Endometrium (tissue), 2 donors: ENCODE measurements at regions not wholly inside any gene's neighbourhood (a gene's known extent, or its start where the extent isn't known, plus 50 kb on each side); places are given as distances from the start of the nearest gene placed in this dataset.
A peak's percentile ranks its signal among the peaks of the same experiment; 100 is the strongest.
"Not testable (repeated sequence)": the region's sequence is repeated elsewhere in the genome, so short reads cannot be mapped to it uniquely, and the experiment has no call there.

Source experiments
- FAIRE-seq: peaks from 2 replicates; lab custom pipeline; 2012; peaks lifted over from hg19 to GRCh38; lab: Jason Lieb, UNC
- donor health status: control.
- donor health status: control.

DNA sequence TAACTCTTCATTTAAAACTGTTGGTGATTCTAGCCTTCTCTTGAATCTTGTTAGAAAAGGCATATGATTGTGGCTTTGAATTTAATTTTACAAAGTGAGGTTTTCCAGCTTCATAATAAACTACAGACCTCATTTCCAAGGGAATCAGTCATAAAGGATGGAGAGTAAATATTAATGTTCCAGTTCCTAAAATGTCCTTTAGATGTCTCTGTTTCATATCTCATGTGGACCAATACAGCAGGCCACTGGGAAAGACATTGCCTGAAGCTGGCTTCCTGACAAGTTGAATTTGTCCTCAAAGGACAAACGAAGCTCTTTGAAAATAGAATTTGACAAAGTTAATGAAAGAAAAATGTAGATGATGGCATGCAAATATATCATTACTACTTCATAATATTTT lies 125.4 kb downstream of the ZNF330 start:
- peak; percentile 91 for FAIRE-seq

DNA sequence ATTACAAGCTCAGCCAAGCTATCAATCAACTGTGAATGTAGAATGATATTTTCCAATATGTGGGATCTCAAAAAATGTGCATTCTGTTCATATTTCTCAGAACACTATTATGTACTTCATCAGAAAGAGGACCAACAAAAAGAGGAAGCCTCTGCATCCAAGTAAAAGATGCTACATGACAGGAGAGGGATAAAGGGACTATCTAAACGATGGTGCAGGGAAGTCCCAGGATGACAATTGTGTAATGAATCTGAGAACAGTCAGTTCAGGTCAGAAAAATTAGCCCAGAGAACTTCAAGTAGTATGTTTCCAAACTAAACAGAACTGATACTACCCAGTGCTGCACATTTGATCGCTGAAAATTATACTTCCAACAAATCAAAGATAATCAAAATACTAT lies 127.0 kb downstream of the ZNF330 start:
- FAIRE-seq: no peak

DNA sequence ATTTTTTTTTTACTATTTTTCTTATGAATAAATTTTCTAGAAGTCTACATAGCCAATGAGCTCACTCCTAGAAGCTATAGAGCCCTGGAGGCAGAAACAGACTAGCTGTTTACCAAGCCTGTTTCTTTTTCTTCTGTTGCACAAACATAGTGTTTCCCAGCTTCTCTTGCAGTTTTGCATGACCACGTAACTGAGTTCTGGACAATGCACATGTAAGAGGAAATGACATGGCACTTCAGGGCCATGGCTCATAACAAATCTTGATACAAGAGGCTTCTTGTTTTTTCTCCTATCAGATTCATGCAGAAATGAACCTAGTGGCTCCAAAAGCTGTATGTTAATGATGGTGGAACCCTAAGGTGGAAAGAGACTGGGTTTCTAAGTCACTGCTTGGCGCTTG lies 127.4 kb downstream of the ZNF330 start:
- no peak for FAIRE-seq

DNA sequence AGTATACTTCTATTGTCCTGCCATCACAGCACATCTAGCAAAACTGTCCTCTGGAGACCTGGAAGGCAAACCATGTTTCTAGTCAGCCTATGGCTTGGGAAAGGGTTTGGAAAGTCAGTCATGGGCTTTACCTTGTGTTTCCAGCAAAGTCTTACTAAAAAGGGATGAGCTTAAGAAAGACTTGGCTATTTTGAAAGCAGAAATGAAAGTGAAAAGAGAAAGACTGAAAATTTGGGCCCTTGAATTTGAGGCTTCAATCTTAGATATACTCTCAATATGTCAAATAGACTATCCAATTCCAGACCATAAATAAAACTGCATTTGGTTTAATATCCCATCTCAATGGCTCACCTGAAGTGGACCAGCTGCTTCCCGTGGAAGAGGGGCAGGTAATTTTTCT lies 127.9 kb downstream of the ZNF330 start:
- FAIRE-seq: no peak

DNA sequence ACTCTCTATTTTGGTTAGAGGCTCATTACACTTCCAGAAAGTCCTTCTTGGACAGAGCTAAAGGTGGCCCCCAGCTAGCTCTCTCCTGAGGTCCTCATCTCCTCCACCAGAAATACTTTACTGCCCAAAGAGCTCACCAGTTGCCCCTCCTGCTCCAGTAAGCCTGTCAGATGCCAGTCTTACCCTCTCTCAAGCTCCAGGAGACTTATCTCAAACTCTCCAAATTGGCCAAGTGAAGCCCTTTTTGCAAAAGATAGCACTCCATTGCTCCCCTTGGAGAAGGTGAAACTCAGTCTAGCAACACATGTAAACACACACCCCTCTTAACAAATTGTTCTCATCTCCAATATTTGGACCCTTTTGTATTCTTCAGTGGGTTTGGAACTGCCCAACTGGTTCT lies 128.5 kb downstream of the ZNF330 start:
- no peak for FAIRE-seq

DNA sequence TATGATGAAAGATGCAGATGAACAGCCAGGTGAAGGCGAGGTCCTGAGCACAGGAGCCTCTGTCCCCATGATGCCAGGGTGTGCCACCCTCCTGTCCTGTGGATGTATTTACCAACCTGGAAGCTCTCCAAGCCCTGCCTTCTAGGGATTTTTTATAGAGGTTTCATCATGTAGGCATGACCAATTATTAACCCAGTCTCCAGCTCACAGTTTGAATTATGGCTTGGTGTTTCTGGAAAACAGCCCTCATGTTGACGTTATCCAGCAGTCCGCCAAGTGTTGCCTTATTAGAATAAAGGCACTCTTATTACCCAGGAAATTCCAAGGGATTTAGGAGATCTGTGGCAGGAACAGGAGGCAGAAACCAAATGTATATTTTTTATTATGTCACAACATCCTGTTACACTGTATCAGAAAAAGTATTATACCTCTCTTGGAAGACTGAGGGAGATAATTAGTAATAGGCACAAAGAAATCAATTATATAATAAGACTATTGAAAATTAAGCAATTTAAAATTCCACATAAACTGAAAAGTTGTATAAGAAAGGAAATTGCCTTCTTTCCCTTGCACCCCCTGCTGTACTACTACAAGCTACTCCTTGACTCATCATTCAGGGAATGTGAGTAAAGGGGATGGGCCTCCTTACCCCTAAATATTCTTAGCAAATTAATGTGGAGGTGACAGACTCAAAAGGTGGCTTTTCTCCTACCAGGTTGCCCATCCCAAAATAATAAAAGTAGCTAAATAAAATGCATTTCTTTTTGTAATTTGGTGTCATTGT lies 129.6 kb downstream of the ZNF330 start:
- FAIRE-seq: no peak

DNA sequence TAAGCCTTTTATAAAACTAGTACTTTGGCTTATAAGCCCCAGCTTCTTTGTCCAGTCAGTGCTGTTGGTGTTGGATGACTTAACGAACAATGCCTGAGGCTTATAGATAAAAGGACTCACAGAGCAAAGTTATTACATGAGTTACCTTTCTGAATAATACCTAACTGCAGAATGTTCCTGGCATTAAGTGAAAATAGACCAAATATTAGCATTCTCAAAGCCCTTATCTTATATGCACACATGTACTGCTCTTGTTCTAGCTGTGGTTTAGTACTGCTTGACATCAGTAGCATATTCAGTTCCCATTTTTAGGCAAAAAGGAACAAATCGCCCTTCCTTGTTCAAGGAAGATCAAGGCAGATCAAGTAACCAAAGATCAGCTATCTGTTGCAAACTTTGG lies 131.6 kb downstream of the ZNF330 start:
- no peak for FAIRE-seq

DNA sequence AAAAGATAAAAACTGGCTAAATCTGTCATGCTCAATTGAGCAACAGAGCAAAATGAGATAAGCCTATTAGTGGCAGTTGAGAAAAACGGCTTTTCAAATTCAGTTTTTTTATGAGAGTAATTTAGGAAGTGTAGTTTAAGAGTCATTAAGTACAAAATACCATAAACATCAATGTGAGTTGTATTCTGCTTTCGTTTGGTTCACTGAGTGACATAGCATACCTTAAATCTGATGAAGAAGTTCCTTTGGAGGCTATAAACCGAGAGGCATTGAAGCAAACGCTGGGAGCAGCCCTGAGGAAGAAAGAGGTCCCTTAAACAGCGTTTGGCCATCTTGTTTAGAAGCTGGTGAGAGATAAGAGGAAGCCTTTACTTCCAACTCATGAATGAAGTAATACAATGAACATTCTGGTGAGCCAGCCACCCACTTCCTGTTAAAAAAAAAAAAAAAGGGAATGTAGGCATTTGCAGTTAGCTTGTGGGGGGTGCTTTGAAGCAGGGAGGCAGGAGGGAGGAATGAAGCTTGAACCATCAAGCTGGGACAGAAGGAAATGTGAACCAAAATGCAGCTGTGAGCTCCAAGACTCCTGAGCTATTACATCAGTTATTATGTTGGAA lies 132.3 kb downstream of the ZNF330 start:
- FAIRE-seq: no peak

DNA sequence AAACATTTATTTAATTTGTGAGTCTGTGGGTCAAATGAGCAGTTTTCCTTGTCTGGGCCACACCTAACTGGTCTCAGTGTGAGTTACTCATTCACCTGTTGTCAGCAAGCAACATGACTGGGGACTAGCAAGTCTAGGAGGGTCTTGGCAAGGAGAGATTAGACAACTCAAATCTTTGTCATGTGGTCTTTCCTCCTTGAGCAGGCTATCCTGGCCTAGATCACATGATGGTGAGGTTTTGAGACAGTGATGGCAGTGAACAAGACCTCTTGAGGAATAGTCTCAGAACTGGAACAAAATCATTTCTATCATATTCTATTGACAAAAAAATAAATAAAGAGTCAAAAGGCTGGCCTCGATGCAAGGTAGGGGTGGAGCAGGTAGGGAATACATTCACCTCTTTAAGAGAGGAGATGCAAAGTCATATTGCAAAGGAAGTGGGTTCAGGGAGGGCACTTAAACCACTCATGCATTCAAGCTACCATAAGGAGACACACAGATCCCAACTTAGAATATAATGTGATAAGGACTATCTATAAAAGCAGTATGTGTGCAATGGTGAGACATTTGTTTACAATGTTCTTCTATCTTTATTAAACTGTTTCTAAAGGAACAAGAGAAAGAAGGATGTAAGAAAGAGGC lies 135.7 kb downstream of the ZNF330 start:
- FAIRE-seq: no peak

DNA sequence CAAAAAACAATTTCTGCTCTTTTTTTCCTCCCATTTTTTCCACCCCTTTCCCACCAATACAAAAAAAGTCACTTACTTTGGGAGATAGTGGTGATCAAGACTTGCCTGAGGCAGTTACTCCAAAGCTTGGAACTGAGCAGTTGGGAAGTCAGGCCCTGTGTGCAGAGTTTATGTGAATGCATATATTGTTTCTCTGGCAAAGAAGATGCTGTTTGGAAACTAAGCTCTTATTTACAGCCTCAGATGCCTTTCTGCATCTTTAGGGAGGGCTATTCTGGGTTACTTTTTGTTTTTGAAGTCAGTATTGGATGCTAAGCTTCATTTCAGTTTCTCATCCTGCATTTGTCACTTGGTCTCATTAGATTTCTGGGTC lies 136.3 kb downstream of the ZNF330 start:
- no peak for FAIRE-seq

DNA sequence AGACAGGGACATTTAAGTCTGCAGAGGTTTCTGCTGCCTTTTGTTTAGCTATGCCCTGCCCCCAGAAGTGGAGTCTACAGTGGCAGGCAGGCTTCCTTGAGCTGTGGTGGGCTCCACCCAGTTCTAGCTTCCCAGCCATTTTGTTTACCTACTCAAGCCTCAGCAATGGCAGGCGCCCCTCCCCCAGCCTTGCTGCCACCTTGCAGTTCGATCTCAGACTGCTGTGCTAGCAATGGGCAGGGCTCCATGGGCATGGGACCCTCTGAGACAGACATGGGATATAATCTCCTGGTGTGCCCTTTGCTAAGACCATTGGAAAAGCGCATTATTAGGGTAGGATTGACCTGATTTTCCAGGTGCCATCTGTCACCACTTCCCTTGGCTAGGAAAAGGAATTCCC lies 147.5 kb downstream of the ZNF330 start:
- FAIRE-seq: not testable (repeated sequence)

DNA sequence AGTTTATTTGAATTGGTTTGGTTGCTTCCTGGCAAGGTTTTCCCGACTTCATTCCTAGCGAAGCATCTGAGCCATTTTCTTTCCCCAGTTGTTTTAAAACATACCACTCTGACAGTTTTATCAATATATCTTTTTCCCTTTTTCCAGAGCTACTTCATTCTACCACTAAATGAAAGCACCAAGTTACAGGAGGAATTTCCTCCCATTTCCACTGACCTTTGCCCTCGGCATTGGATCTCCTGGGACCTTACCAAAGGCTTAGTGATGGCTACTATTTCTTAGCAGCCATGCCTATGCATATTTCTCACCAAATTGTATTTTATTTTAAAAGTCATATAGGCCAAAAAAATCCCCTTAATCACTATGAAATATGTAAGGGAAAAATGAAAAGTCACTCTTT lies 150.5 kb downstream of the ZNF330 start:
- no peak for FAIRE-seq

DNA sequence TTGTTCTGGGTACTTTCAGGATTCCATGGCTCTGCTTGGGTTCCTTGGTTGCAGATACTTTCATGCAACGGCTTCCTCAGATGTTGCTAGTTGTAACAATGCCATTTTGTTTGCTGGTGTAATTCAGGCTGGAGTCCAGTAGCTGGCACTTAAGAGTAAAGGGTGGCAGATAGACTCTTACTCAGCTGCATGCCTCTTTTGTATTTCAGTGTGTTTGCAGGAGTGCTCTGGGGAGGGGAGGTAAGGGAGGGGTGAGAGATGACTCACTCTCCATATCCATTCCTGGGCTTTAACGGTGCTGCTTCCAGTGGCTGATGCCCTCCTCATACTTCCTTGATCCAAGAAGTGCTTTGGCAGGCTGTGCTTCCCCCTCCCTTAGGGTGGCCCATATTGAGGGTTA lies 155.2 kb downstream of the ZNF330 start:
- no peak for FAIRE-seq

DNA sequence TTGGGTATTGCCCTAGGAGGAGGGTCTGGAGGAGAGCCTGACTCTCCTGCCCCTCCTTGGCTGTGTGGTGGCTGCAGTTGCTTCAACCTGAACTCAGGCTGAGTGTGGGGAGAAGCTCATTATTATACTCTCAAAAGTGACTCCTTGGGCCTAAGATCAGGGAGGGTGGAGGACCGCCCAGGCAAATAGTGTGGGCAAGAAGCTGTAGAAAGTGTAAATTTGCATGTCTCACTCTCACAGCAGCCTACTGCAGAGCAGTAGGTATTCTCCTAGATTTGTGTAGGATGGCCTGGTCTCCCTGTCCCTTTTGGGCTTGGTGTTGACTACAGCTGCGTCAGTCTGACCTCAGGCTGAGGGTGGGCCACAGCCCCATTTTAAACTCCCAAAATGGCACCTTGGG lies 156.1 kb downstream of the ZNF330 start:
- no peak for FAIRE-seq

DNA sequence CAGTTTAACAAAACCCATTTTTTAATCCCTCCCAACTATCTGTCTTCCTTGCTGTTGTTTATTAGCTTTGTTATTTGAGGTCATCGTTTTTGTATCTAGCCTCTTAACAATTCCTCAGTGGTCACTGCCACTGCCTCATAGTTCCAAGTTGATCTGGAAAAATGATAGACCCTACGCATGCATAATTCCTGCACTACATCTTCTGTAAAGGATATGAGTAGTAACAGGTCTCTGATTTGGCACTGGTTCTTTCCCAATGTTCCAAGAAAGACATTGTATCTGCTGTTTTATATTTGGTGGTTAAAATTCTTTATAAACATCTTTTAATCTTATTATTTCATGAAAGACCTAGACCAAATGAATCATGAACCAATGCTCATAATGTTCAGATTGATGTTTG lies 166.6 kb downstream of the ZNF330 start:
- no peak for FAIRE-seq

DNA sequence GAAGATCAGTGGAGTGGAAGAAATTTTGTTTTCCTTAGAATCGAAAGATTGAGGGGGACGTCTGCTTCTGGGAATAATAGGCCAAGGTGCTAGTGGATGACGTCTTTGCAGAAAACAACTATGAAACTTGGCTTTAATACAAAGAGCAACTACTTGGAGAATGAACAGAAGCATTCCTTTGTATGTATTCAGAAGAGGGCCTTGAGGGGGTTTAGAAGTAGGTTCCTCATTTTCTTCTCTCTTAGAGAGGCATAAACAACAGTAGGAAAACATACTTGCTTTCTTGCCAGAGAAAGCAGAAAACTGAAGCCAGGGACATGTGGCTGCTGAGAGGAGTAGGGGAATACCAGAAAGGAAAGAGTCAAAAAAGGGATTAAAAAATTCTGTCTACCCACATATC lies 167.8 kb downstream of the ZNF330 start:
- peak; percentile 95 for FAIRE-seq

DNA sequence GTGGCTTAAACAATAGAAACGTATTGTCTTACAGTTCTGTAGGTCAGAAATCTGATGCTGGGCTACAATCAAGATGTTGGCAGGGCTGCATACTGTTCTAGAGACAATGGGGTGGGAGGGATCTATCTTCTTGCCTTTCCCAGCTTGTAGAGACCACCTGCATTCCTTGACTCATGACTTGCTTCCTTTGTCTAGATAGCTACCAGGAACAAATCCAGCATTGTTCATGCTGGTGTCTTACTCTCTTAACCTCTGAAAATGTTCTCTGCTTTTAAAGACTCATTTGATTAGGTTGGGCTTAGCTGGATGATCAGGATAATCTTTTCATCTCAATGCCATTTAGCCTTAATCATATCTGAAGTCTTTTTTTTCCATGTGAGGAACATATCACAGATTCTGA lies 169.0 kb downstream of the ZNF330 start:
- no peak for FAIRE-seq

DNA sequence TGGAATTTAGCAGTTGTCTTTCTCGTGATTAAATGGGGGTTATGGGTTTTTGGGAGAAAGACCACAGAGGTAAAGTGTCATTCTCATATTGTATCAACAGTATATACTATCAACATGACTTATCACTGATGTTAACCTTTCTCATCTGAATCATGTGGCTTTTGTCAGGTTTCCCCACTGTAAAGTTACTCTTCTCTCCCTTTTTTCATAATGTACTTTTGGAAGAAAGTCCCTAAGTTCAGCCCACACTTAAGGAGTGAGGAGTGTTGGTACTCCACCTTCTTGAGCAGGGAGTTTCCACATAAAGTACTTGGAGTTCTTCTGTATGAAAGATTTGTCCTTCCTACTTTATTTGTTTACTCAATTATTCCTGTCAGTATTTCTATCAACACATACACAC lies 169.9 kb downstream of the ZNF330 start:
- FAIRE-seq: no peak

DNA sequence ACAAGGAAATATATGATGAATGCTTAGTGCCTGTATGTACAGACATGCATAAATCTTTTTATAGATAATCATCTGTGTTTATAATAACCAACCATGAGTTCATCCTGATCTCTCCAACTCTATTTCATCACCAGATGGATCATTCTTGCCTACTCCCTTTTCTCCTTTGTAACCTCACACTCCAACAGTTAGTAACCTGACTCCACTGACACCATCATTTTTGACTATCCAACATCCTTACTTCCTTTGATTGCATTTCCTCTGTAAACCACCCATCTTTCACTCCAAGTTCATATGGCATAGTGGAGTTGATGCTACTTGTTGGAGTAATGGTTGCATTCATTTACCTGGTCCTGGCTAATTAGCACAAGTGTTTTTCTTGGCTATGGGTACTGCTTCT lies 170.6 kb downstream of the ZNF330 start:
- FAIRE-seq: no peak

DNA sequence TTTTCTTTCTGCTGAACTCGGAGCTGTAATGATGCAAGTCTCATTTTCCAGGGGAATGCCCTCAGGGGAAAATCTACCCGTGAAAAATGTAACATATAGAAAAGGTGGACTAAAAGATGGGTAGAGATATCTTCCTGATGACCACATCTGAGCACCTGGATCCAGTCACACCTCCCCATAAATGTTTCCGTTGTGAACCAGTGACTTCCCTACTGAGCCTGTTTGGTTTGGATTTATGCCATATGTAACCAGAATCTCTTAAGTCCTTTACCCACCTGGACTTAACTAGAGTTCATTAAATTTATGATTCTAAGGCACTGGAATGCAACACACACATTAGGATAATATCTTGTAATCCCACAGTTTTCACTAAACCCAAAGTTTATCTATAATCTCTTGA lies 171.1 kb downstream of the ZNF330 start:
- no peak for FAIRE-seq

DNA sequence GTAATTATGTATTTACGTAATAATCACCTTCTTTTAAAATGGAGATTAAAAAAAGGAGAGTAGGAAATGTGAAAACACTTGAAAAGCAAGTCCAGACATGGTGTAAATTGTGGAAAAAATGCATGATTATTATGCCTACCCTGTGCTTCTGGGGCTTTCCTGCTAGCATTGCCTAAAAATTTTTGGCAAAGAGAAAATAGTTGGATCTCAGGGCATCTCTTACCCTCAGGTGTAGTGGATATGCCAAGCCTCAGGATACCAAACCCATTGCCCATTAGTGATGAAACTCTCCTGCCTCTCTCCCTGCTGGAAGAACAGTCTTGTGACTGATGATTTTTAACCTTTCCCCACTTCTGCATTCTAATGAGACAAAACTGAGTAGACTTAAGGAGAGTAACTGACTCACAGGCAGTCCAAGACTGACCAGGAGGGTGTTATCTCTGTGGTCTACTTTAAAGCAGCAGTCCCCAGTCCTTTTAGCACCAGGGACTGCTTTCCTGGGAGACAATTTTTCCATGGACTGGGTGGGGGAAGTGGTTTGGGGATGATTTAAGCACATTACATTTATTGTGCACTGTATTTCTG lies 174.6 kb downstream of the ZNF330 start:
- FAIRE-seq: no peak

DNA sequence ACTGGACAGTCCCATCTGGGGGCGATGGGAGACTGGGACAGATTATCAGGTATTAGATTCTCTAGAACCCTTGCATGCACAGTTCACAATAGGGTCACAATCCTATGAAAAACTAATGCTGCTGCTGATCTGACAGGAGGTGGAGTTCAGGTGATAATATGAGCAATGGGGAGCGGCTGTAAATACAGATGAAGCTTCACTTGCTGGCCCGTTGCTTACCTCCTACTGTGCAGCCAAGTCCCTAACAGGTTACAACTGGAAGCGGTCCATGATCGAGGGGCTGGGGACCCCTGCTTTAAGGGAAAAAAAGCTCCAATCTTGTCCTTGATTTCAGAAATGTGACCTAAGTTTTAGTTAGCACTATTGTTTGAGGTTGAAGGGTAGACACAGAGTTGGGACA lies 175.2 kb downstream of the ZNF330 start:
- FAIRE-seq: no peak

DNA sequence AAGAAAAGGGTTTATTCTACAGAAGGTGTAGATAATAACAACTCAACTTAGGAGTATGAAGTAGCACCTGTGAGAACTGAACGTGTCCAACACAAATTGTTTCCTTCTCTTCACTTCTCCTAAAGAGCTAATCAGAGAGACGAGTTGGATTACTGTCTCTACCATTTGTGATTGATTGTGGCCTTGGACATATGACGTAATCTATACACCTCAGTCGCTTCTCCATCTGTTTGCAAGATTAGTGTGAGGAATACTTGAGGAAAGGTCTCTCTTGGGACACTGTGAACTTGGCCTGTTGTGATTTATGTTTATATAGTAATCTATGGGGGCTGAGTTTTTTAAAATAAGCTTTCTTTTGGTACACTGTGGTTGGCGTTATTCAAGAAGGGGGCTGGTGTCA lies 182.0 kb downstream of the ZNF330 start:
- FAIRE-seq: no peak
